HepG2 (cell line): ENCODE measurements at regions not wholly inside any gene's neighbourhood (a gene's known extent, or its start where the extent isn't known, plus 50 kb on each side); places are given as distances from the start of the nearest gene placed in this dataset.

Experiments used
- ATAC-seq: fragments of 200-7000 bp; cut with Tn5 transposase; 3 replicates; pipeline ENCODE4 v1.9.1; 2020; ENCODE audit warnings: mild to moderate bottlenecking, moderate library complexity
- BruUV-seq: library from RNA; stranded (reverse); fragments of 400-500 nt; replicated peaks from 2 replicates; lab custom pipeline; 2021; lab: Mats Ljungman, UMichigan
- CTCF ChIA-PET: fragments of 300-600 bp; formaldehyde crosslinking; extraction: SDS; loops from one replicate; lab custom pipeline; 2021; ENCODE audit warnings: low total read pairs, inconsistent platforms, low intra/inter-chr PET ratio; lab: Yijun Ruan, JAX
- POLR2A ChIA-PET: fragments of 350-600 bp; sonication (Branson Sonifier 250); formaldehyde crosslinking; loops from one replicate; lab custom pipeline; 2020; ENCODE audit warnings: antibody characterized with exemption, inconsistent platforms; lab: Yijun Ruan, JAX
- DNase-seq: peaks from one replicate; pipeline ENCODE4 v3.0.0-alpha.2; 2015; ENCODE audit warnings: low spot score
- FAIRE-seq: peaks from 3 replicates; lab custom pipeline; 2011; peaks lifted over from hg19 to GRCh38; lab: Jason Lieb, UNC
- H2AFZ ChIP-seq: one replicate; pipeline ENCODE4 v1.6.1; 2011; ENCODE audit warnings: low read length, inconsistent platforms
- H3K27ac ChIP-seq: fragments of 300-600 bp; 3 replicates; pipeline ENCODE4 v1.8.0; 2011; ENCODE audit warnings: mixed run types, mild to moderate bottlenecking, mixed read lengths, low read length, inconsistent platforms; ENCODE audit not compliant: insufficient read depth; ENCODE audit errors: extremely low read length
- H3K27me3 ChIP-seq, 2 experiments: fragments of 200-600 bp in 1 of 2; 2 replicates in 1 of 2; 3 replicates in 1 of 2; pipeline versions ENCODE4 v1.6.0 to v1.8.0; 2011; ENCODE audit warnings: low read length in 2 of 2, mild to moderate bottlenecking in 2 of 2, moderate library complexity in 2 of 2, inconsistent platforms in 1 of 2; ENCODE audit not compliant: insufficient read depth in 2 of 2, control insufficient read depth in 1 of 2
- H3K36me3 ChIP-seq, 2 experiments: fragments of 200-600 bp in 1 of 2; replicated peaks in 1 of 2; 2 replicates in 1 of 2; 3 replicates in 1 of 2; pipeline versions ENCODE4 v1.5.1 to v1.8.0; 2011; ENCODE audit warnings: low read length in 2 of 2, inconsistent platforms in 1 of 2; ENCODE audit not compliant: insufficient read depth in 2 of 2, control insufficient read depth in 1 of 2
- H3K4me1 ChIP-seq: 2 replicates; pipeline ENCODE4 v1.5.1; 2012; ENCODE audit warnings: low read length, inconsistent platforms; ENCODE audit not compliant: insufficient read depth
- H3K4me2 ChIP-seq: 2 replicates; pipeline ENCODE4 v1.6.0; 2011; ENCODE audit warnings: low read depth, low read length, inconsistent platforms
- H3K4me3 ChIP-seq, 3 experiments: fragments of 200-600 bp in 1 of 3; sonication (generic), shearing (Covaris generic) in 1 of 3; replicated peaks in 1 of 3; 2 replicates each; pipeline ENCODE4 v1.5.1; 2011 to 2016; ENCODE audit warnings: low read length in 3 of 3, inconsistent platforms in 2 of 3, low read depth in 2 of 3, mild to moderate bottlenecking in 2 of 3, control low read depth in 1 of 3, mixed read lengths in 1 of 3; ENCODE audit not compliant: insufficient read depth in 1 of 3
- H3K79me2 ChIP-seq: one replicate; pipeline ENCODE4 v1.6.1; 2011; ENCODE audit warnings: low read length, inconsistent platforms; ENCODE audit not compliant: insufficient read depth
- H3K9ac ChIP-seq: 2 replicates; pipeline ENCODE4 v1.6.0; 2011; ENCODE audit warnings: mild to moderate bottlenecking, low read depth, low read length, inconsistent platforms; ENCODE audit not compliant: insufficient read depth
- H3K9me3 ChIP-seq: 2 replicates; pipeline ENCODE4 v1.5.1; 2012; ENCODE audit warnings: mild to moderate bottlenecking, low read length
- H4K20me1 ChIP-seq: 2 replicates; pipeline ENCODE4 v1.6.0; 2011; ENCODE audit warnings: inconsistent platforms, mild to moderate bottlenecking, low read length, moderate library complexity; ENCODE audit not compliant: insufficient read depth
- CENPT ChIP-seq: sonication (generic); formaldehyde crosslinking; IDR thresholded peaks from 2 replicates; pipeline ENCODE4 v1.8.0; 2022; ENCODE audit warnings: low read depth, mild to moderate bottlenecking, moderate library complexity, missing genetic modification reagents
- CSRNP1 ChIP-seq: sonication (generic); formaldehyde crosslinking; IDR thresholded peaks from 2 replicates; pipeline ENCODE4 v1.8.1; 2023; ENCODE audit warnings: mild to moderate bottlenecking, missing genetic modification reagents
- GMEB1 ChIP-seq: sonication (generic); formaldehyde crosslinking; IDR thresholded peaks from 2 replicates; pipeline ENCODE4 v1.5.1; 2020; ENCODE audit warnings: missing genetic modification reagents, mild to moderate bottlenecking, borderline replicate concordance
- KLF6 ChIP-seq: IDR thresholded peaks from 2 replicates; pipeline ENCODE4 v1.8.0; 2016; ENCODE audit warnings: missing biosample characterization, missing genetic modification reagents
- MATR3 ChIP-seq: sonication (generic); formaldehyde crosslinking; IDR thresholded peaks from 2 replicates; pipeline ENCODE4 v1.4.0; 2020; ENCODE audit warnings: missing genetic modification reagents
- PAXIP1 ChIP-seq: sonication (generic); formaldehyde crosslinking; conservative IDR thresholded peaks from 2 replicates; pipeline ENCODE4 v1.4.0; 2020; ENCODE audit warnings: mild to moderate bottlenecking, missing genetic modification reagents, moderate library complexity
- SKI ChIP-seq: fragments of 450-650 bp; IDR thresholded peaks from one replicate; pipeline ENCODE4 v1.6.1; 2018; ENCODE audit warnings: mild to moderate bottlenecking; ENCODE audit not compliant: partially characterized antibody
- ZBTB37 ChIP-seq: sonication (generic); formaldehyde crosslinking; IDR thresholded peaks from 2 replicates; pipeline ENCODE4 v1.4.0; 2020; ENCODE audit warnings: mild to moderate bottlenecking, missing genetic modification reagents
- ZIK1 ChIP-seq: sonication (generic); formaldehyde crosslinking; IDR thresholded peaks from 2 replicates; pipeline ENCODE4 v1.5.0; 2020; ENCODE audit warnings: mild to moderate bottlenecking, low read depth, missing genetic modification reagents, borderline replicate concordance
- ZNF343 ChIP-seq: sonication (generic); formaldehyde crosslinking; IDR thresholded peaks from 2 replicates; pipeline ENCODE4 v1.4.0; 2020; ENCODE audit warnings: mild to moderate bottlenecking, missing genetic modification reagents
- ZNF816 ChIP-seq: sonication (generic); formaldehyde crosslinking; IDR thresholded peaks from 2 replicates; pipeline ENCODE4 v1.8.0; 2022; ENCODE audit warnings: missing genetic modification reagents, mild to moderate bottlenecking, borderline replicate concordance
- WGBS: methylation state at CpG from one replicate; pipeline ENCODE4 v1.1.6; 2017; ENCODE audit warnings: low lambda C conversion rate; 5-methylcytosine and 5-hydroxymethylcytosine counted together
- in situ Hi-C: cut with HindIII; loops from 2 replicates; pipeline ENCODE4 v1.10.0; 2017; ENCODE audit warnings: low pct_unique_long_range_greater_than_20kb; ENCODE audit not compliant: extremely low pct_ligation_motif_present
- intact Hi-C: fragments of 100-400 bp; cut with micrococcal nuclease; formaldehyde crosslinking; loops from one replicate; pipeline ENCODE4 v1.10.0; 2022; ENCODE audit not compliant: unreplicated experiment

- no peaks in the 10 kb centered on the region for H3K79me2 ChIP-seq
- H3K4me3 ChIP-seq: no peak overlapping the region
- intact Hi-C loops (no loop called here), in situ Hi-C loops (no loop called here)
- no peak for FAIRE-seq
- H4K20me1 ChIP-seq: no peaks in the 10 kb centered on the region
- no peak for TF ChIP-seq CENPT (CRISPR knock-in tag)
- ChIA-PET POLR2A (no interaction called here), CTCF (no interaction called here)
- no TSS peak for BruUV-seq
- DNase-seq: no peak
- no peaks in the 10 kb centered on the region for H3K27me3 ChIP-seq
- no peak overlapping the region for H2AFZ ChIP-seq
- WGBS: 37% methylated on average over 2 of the region's 2 CpGs
- H3K9me3 ChIP-seq: no peaks in the 10 kb centered on the region
- H3K4me2 ChIP-seq: no peak overlapping the region
- no peak overlapping the region for H3K9ac ChIP-seq
- no peak overlapping the region for H3K27ac ChIP-seq
- ATAC-seq: no peak
- no peaks in the 10 kb centered on the region for H3K36me3 ChIP-seq
- H3K4me1 ChIP-seq: no peaks in the 10 kb centered on the region
Measured at GRCh38 chr12:90029317-90029716, 320.7 kb upstream of the ATP2B1 start.

- Histone ChIP-seq H3K27me3 (no peaks in the 10 kb centered on the region), H3K9me3 (no peaks in the 10 kb centered on the region), H3K4me1 (no peaks in the 10 kb centered on the region), H3K9ac (no peak overlapping the region), H3K36me3 (no peaks in the 10 kb centered on the region), H2AFZ (no peak overlapping the region), H3K79me2 (no peaks in the 10 kb centered on the region), H3K27ac (no peak overlapping the region), H3K4me3 (no peak overlapping the region), H4K20me1 (no peaks in the 10 kb centered on the region), H3K4me2 (no peak overlapping the region)
- ChIA-PET CTCF (no interaction called here), POLR2A (no interaction called here)
- intact Hi-C loops: no loop called here
- DNase-seq (no peak), ATAC-seq (no peak), FAIRE-seq (no peak)
- in situ Hi-C loops: no loop called here
- BruUV-seq: no TSS peak
- TF ChIP-seq ZIK1 (CRISPR knock-in tag) (no peak), SKI (no peak), ZNF816 (CRISPR knock-in tag) (no peak), KLF6 (CRISPR knock-in tag) (no peak), ZBTB37 (CRISPR knock-in tag) (no peak), PAXIP1 (CRISPR knock-in tag) (no peak), MATR3 (no peak), ZNF343 (CRISPR knock-in tag) (no peak), CSRNP1 (CRISPR knock-in tag) (no peak), GMEB1 (CRISPR knock-in tag) (no peak)
Measured at GRCh38 chr12:90028635-90029051, 320.0 kb upstream of the ATP2B1 start.
